Left cardiac atrium (tissue), 4 donors: ENCODE measurements at regions not wholly inside any gene's neighbourhood (a gene's known extent, or its start where the extent isn't known, plus 50 kb on each side); places are given as distances from the start of the nearest gene placed in this dataset.
A peak's percentile ranks its signal among the peaks of the same experiment; 100 is the strongest.

ENCODE experiments used
- ATAC-seq, 2 donors: fragments of 200-7000 bp; cut with Tn5 transposase; one replicate each; pipeline ENCODE4 v1.9.1; 2020; ENCODE audit warnings: mild to moderate bottlenecking in 2 of 2, moderate library complexity in 2 of 2
- DNase-seq: peaks from one replicate; pipeline ENCODE4 v3.0.0-alpha.2; 2020
- intact Hi-C, 2 donors: fragments of 100-400 bp; cut with DNase I; formaldehyde crosslinking; loops; one replicate each; pipeline versions ENCODE4 v1.14.1 to v1.15.1; 2022 to 2023
- donor health status: DM: no; HTN: yes; CAD: no.
- donor health status: DM: no; HTN: yes; CAD: no; lungs with severe emphysema.
- donor health status: DM: yes; HTN: yes; CAD: no.
- donor health status: Dilated cardiomyopathy.

DNA sequence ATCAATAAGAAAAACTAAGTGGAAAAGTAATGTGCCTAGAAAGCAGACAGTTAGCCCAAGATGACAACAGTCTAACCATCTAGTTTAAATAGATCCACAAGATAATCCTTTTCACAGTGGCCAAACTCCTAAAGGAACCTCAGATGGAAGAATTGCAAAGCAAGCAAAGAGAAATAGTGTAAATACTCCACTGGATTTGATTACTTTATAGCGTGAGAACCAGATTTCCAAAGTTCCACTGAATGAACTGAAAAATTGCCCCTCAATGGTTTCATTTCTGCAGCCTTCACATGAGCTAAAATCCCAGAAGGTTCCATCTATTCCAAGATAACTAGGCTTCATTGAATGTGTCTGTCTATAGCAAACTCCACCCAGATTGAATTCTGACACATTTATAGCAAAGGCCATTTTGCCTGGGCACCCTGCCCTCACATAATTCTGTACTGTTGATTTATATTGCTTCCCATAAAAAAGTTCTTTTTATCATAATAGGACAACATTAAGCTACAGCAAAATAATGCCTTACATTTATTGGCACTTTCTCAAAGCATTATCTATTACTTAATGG is 129.7 kb upstream of the THBS1 start:
- intact Hi-C loops: no loop called here

DNA sequence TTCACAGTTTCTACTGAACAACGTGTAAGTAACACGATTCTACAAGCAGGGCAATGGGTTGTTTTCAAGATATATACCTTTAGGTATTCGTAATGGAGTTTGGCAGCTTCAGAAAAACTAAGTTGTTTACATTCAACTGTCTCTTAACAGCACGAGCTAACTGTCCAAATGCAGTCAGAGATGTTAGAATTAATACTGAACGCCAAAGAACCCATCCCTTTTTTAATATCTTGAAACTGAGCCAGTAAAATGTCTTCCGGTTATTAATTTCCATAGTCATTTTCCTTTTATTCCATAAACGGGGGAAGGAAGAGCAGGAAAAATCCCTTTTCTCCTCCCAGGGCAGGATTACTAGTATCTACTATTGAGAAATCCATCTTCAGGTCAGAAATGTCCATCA is 129.0 kb upstream of the THBS1 start:
- ATAC-seq (no peak), DNase-seq (no peak)
- intact Hi-C loops: no loop called here

More for the DNA sequence above, 129.7 kb upstream of the THBS1 start:
- ATAC-seq (no peak), DNase-seq (no peak)

DNA sequence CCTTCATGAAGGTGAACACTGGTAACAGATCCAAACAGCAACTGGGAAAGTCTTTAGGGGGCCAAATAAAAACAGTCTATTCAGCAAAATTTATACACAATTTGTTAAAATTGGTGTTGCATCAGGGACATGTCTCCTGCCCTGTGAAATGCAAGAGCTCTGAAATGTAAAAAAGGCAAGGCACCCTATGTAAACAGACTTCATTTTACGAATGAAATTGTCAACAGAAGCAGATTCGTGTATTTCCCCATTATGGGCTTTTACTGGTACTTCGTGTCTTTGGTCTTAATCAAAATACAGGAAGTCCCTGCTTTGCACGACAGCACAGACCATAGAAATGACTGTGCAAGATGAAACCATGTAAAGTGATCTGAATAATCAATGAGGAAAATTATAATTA is 127.3 kb upstream of the THBS1 start:
- no peak for DNase-seq
- ATAC-seq: peak in 1 of 2 donors; percentile 58
- intact Hi-C loops: no loop called here

DNA sequence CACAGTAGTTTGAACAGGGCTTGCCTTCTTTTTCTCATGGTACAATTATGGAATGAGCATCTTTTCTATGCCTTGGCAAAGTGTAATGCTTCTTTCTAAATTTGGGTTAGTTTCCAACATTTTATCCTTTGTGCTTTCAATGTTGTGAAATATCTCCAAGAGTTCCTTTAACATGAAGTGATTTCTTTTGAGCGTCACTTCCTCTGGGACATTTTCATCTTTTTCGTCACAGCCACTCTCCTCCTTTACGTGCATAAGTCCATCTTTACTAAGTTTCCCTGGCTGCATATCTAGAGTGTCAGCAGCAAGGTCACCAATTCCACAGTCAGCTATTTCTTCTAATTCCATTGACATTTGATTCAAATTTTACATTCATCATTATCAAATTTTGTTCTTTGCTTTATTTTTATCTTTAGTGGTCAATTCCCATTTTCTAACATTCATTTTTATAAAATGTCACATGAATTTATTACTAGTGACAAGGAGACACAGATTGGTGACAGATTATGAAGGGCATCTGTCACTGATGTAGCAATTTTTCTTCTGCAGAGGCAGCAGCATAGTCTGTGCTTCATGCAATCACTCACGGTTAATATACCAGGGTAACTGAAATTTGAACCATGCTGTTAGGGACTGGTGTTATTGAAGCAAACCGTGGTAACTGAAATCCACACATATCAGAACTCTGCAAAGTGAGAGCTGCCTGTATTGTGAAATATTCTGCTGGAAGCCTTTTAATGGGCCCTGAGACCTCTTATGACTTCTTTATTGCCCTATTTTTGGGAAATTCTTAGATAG is 126.5 kb upstream of the THBS1 start:
- intact Hi-C loops: no loop called here
- DNase-seq: no peak

DNA sequence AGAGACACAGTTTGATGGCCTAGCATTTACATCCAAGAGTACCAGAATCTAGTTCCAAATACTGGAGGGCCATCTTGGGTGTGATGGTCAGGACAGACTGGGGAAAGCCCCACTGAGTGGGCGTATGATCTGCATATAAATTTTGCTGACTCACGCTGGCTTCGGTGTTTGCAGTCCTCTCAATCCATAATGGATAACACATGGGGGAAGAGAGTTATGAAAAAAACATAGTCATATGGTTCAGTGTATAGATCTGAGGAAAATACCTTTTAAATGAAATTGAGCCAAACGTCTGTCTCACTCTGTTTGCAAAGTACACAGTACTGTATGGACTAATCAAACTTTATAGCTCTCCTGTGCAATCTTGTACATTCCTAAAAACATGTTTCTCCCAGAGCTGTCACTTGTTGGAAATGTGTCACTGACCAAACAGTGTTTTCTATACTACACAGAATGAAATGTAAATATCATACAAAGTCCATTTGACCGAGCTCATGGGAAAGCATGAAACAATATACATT is 125.3 kb upstream of the THBS1 start:
- ATAC-seq (no peak), DNase-seq (no peak)
- intact Hi-C loops: no loop called here

More for the DNA sequence above, 126.5 kb upstream of the THBS1 start:
- peak; percentile 48 to 72 for ATAC-seq

DNA sequence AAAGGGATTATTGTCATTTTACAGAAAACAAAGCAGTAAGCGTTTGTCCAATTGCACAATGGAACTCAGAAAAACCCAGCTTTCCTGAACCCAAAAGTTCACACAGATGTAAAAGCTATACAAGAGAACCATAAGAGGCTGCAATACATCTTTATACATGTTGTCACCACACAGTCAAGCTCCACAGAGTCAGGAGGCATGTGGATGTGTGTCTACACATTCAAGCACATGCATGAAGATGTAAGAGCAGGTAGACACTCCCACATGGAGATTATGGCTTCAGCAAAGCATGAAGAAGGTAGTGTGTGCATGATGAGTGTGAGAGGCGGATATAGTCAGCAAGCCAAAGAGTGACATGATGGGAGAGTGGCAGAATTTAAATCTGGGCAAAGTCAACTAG is 124.7 kb upstream of the THBS1 start:
- intact Hi-C loops: no loop called here
- ATAC-seq (no peak), DNase-seq (no peak)

DNA sequence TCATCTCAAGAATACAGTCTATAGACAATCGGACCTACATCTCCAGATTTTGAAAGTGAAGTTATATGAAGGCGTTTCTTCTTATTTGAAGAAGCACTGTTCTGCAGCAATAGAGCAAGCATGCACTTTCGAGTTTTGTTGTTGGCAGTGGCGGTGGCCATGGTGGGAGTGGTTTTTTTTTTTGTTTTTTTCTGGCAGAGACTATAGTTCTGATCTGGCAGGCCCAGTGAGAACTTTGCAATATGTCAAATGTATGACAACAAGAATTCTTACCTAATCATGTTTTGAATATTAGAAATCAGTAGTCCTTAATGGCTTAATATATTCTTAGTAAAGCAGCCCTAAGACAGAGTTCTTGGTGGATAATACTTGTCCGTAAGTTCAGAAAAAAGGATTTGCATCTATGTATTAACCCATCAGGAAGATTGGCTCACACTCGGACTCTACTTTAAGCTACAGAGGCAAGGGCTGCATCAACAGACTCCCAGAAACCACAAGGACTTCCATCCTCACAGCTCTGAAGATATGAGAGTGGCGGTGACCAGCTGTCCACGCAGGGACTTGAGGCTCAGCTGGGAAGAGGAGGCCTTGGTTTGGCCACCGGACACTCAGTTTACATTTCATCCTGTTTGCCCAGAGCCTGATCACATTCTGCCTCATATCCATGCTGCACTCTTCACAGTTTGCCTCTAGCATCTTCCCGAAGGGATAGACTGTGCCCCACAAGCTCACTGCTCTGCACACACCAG is 124.1 kb upstream of the THBS1 start:
- ATAC-seq (peak in 1 of 2 donors; percentile 27), DNase-seq (no peak)
- intact Hi-C loops: no loop called here

DNA sequence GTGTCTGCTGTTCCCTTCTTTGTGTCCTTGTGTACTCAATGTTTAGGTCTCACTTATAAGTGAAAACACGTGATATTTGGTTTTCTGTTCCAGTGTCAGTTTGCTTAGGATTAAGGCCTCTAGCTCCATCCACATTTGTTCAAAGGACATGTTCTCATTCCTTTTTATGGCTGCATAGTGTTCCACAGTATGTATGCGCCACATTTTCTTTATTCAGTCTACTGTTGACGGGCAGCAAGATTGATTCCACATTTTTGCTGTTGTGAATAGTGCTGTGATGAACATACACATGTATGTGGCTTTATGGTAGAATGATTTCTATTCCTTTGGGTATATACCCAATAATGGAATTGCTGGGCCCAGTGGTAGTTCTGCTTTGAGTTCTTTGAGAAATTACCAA is 122.7 kb upstream of the THBS1 start:
- ATAC-seq (no peak), DNase-seq (no peak)
- intact Hi-C loops: no loop called here

DNA sequence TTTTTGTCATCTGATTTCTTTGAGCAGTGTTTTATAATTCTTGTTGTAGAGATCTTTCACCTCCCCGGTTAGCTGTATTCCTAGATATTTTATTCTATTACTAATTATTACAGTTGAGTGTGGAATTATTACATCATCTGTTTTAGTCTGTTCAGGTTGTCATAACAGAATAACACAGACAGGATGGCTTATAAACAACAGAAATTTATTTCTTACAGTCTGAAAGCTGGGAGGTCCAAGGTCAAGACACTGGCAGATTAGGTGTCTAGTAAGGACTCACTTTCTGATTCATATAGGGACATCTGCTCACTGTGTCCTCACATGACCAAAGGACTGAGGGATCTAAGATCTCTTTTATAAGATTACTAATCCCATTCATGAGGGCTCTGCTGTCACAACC is 121.3 kb upstream of the THBS1 start:
- no peak for DNase-seq
- no peak for ATAC-seq

DNA sequence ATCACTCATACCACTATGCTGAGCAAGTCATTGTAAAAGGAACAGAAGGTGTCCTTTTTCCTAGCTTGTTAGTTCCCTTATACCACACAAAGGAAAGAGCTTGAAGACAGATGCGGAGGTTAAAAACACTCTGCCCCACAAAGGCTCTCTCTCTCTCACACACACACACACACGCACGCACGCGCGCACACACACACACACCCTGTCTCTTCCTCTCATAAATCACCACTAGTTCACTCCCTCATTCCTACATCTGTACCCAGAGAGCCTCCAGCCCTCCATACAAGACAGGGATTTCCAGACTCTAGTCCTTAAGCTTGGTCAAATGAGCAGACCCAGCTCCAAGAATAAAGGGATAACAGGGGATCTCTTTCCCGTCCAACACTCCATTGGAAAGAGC is 120.1 kb upstream of the THBS1 start:
- intact Hi-C loops: no loop called here
- ATAC-seq (no peak), DNase-seq (no peak)

More for the DNA sequence above, 121.3 kb upstream of the THBS1 start:
- intact Hi-C loops: no loop called here

DNA sequence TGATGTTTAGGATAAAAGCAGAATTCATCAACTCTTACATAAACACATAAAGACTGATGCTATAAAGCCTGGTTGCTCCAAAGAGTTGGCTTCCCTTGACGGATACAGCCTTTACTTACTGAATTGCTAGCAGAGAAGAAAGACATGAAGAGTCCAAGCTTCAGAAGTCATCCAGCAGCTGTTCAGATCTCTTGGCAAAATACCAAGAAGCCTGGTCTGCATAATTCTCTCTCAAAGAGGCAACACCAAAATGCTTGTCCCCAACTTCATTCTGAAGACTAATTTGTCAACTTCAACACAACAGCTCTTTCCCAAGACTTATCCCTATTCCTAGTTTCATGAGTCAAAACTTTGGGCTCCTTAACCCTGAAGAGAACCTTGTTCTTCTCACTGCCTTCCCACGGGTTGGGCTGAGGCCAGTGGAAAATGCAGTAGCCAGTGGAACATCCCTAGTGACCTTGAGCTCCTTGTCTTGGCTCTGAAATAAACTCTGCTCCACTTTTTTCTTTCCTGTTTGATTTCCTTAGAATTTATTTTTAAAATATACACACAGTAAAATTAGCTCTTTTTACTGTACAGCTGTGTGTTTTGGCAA is 119.2 kb upstream of the THBS1 start:
- ATAC-seq (peak; percentile 76 to 77), DNase-seq (peak; percentile 75)
- intact Hi-C loops: no loop called here

DNA sequence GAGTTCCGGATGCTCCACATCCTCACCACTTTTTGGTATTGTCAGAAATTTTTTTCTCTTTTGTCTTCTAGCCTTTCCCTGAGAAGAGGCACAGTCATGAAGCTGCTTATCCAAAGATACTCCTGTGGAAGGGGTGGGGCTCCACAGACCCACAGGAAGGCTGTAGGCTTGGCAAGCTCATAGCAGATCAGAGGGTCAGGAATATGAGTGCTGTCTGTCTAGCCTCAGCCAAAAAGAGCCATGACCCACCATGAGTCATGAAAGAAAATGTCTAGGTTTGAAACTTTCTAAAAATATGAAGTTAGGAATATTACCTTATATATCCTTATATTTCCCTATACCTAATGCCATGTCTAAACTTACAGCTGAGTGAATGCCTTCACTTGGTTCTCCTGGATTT is 118.2 kb upstream of the THBS1 start:
- intact Hi-C loops: no loop called here
- ATAC-seq: peak in 1 of 2 donors; percentile 88
- no peak for DNase-seq

DNA sequence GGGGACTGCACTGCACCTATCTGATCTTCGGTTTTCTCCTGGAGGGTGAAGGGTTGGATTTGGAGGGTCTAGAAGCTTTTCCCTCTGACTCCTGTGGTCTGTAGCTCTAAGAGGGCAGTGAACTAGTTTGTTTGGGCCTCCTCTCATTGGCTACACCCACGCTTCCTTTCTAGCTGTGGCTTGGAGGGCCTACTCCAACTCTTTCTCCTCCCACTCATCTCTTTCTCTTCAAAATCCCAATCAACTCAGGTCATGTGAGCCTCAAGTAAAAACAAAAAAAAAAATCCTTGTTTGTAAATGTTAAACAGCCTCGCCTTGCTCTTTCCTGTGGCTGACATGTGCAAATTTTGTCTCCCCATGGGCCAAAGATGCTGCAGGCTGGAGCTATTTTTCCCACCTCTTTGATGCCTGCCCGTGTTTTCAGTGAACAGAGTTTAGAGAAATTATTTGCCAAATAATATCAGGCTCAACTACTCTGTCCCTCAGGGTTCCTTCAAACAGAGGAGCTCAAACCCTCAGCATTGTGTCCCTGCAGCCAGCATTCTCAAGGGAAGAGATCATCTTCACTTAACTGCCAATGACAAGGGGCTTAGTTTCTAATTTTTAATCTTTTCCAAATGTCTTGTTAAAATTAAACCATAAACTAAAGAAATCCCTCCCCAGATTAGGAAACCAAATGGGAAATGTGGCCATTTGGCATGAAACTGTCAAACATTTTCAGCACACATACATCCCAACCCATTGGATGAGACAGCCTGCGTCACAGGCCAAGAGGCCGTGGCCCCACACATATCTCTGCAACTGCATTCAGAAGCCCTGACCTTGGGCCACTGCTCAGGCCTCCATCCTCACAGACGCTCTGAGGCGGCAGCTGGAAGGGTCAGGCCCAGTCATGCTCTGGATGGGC is 114.8 kb upstream of the THBS1 start:
- peak; percentile 75 for DNase-seq
- intact Hi-C loops: no loop called here
- ATAC-seq: peak; percentile 80 to 89

DNA sequence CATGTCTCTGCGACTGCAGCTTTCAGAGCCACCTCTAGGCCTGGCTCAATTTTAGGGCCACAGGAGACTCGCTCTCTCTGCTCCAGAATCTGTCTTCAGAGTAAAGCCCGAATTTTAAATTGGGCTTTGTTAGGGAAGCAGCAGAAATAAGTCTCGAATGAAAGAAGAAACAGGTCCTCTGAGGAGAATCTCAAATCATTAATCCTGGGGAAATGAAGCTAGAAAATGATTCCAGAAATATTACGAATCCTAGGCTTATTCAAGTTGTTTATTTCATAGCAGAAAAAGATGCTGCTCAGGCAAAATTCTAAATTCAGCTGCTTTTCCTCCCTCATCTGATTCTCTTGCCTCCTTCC is 114.2 kb upstream of the THBS1 start:
- intact Hi-C loops: no loop called here
- DNase-seq (no peak), ATAC-seq (no peak)

DNA sequence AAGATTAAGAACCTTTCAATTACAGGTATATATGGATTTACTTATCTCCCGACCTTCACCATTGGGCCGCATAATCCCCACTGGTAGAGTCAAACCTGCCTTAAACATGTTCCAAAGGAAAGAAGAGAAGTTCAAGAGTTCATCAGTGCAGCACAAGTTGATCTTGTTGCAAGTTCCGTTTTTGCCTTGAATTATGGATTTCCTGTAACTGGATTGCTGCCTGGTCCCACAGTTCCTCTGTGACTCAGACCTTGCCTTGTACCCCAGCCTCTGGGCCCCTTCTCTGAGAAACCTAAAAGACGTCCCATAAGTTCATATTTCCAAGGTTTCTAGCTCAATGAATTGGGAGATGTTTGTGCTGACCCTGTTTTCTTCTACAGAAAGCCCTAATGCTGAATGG is 112.5 kb upstream of the THBS1 start:
- DNase-seq (no peak), ATAC-seq (no peak)
- intact Hi-C loops: no loop called here

DNA sequence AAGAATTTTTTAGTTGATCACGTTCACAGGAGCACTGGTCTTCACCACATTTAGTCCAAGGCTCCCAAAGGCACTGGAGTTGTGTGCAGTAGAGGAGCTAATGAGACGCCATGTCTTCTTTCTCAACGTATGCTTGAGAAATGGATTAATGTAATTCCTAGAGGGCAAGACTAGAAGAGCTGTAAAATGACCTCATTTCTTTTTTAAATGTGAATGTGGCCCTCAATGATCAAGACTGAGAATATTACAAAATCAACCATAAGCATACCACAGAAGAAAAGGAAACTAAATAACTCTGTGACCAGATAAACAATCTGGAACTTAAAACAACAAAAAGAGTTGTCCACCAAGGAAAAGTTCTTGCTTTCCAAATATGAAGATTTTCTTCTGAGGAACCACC is 112.1 kb upstream of the THBS1 start:
- intact Hi-C loops: no loop called here

DNA sequence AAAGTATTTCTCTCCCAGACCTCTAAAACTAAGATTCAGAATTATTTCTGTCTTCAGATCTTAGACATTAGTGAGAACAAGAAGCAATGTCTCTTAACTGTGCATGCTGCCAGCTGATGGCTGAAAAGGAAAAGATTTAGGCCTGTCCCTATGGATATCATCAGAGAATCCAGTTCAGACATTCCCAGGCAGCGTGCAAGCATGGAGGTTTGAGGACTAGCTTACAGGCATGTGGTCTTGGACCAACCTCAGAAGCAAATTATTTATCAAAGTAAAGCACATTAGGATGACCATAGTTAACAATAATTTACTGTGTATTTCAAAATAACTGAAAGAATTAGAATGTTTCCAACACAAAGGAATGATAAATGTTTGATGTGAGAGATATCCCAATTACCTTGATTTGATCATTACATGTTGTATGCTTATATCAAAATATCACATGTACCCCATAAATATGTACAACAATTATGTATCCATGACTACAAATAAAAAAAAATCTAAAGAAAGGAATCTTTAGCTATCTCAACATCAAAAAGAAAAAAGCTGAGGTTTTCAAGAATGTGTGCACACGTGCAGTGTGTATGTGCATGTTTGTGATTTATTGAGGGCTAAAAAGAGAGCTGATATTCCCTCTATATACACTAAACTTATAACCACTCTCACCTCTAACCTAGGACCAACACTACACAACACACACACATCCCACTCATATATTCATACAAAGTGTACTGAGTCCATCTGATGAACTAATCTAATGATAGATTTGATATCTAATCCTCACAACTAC is 108.9 kb upstream of the THBS1 start:
- intact Hi-C loops: no loop called here
- DNase-seq (no peak), ATAC-seq (no peak)

More for the DNA sequence above, 112.1 kb upstream of the THBS1 start:
- ATAC-seq (no peak), DNase-seq (no peak)
